NCI-H510A (cell line): ENCODE measurements at regions not wholly inside any gene's neighbourhood (a gene's known extent, or its start where the extent isn't known, plus 50 kb on each side); places are given as distances from the start of the nearest gene placed in this dataset.

Source experiments
- DNase-seq: peaks from one replicate; lab custom pipeline; 2025; lab: John Stamatoyannopoulos, UW

GRCh38 chr1:106072909-106073600 is 983.4 kb upstream of the PRMT6 start:
- no peak for DNase-seq

- DNase-seq, result no peak
Observed at GRCh38 chr1:106080608-106081325, 975.7 kb upstream of the PRMT6 start.

- no peak for DNase-seq
Observed at GRCh38 chr1:106111044-106111443, 945.4 kb upstream of the PRMT6 start.

- DNase-seq, result no peak
Observed at GRCh38 chr1:106113851-106114250, 942.6 kb upstream of the PRMT6 start.

- no peak for DNase-seq
Observed at GRCh38 chr1:106120789-106121188, 935.7 kb upstream of the PRMT6 start.

GRCh38 chr1:106121728-106122127 is 934.7 kb upstream of the PRMT6 start:
- no peak for DNase-seq

GRCh38 chr1:106134561-106134960 is 921.9 kb upstream of the PRMT6 start:
- no peak for DNase-seq

GRCh38 chr1:106173101-106173500 is 883.4 kb upstream of the PRMT6 start:
- DNase-seq, result no peak

- no peak for DNase-seq
Observed at GRCh38 chr1:106178791-106179190, 877.7 kb upstream of the PRMT6 start.

GRCh38 chr1:106181866-106182265 is 874.6 kb upstream of the PRMT6 start:
- DNase-seq, result no peak

- DNase-seq, result no peak
Observed at GRCh38 chr1:106185089-106185488, 871.4 kb upstream of the PRMT6 start.

GRCh38 chr1:106189780-106190179 is 866.7 kb upstream of the PRMT6 start:
- DNase-seq, result no peak

- DNase-seq, result no peak
Observed at GRCh38 chr1:106194206-106194605, 862.3 kb upstream of the PRMT6 start.

GRCh38 chr1:106200711-106201110 is 855.8 kb upstream of the PRMT6 start:
- no peak for DNase-seq

- DNase-seq, result no peak
Observed at GRCh38 chr1:106207185-106207584, 849.3 kb upstream of the PRMT6 start.

- DNase-seq, result no peak
Observed at GRCh38 chr1:106217765-106218164, 838.7 kb upstream of the PRMT6 start.

GRCh38 chr1:106222403-106222802 is 834.1 kb upstream of the PRMT6 start:
- no peak for DNase-seq

GRCh38 chr1:106223213-106223612 is 833.3 kb upstream of the PRMT6 start:
- DNase-seq, result no peak

- no peak for DNase-seq
Observed at GRCh38 chr1:106224426-106224825, 832.0 kb upstream of the PRMT6 start.

GRCh38 chr1:106225403-106225802 is 831.1 kb upstream of the PRMT6 start:
- no peak for DNase-seq

GRCh38 chr1:106226550-106226949 is 829.9 kb upstream of the PRMT6 start:
- no peak for DNase-seq

- DNase-seq, result no peak
Observed at GRCh38 chr1:106232128-106232527, 824.3 kb upstream of the PRMT6 start.

- DNase-seq, result no peak
Observed at GRCh38 chr1:106233511-106233910, 823.0 kb upstream of the PRMT6 start.

GRCh38 chr1:106249365-106249764 is 807.1 kb upstream of the PRMT6 start:
- DNase-seq, result no peak
